ENCODE measurements at regions not wholly inside any gene's neighbourhood (a gene's known extent, or its start where the extent isn't known, plus 50 kb on each side); places are given as distances from the start of the nearest gene placed in this dataset.

GRCh38 chr5:3281366-3281765 lies 314.3 kb upstream of the IRX1 start:
- DNase-seq (ENCODE audit: low read depth in 2 of 2), result no peak

- no peak for DNase-seq (ENCODE audit: low read depth in 2 of 2)
These were observed 317.0 kb upstream of the IRX1 start for GRCh38 chr5:3278643-3279042.

DNA sequence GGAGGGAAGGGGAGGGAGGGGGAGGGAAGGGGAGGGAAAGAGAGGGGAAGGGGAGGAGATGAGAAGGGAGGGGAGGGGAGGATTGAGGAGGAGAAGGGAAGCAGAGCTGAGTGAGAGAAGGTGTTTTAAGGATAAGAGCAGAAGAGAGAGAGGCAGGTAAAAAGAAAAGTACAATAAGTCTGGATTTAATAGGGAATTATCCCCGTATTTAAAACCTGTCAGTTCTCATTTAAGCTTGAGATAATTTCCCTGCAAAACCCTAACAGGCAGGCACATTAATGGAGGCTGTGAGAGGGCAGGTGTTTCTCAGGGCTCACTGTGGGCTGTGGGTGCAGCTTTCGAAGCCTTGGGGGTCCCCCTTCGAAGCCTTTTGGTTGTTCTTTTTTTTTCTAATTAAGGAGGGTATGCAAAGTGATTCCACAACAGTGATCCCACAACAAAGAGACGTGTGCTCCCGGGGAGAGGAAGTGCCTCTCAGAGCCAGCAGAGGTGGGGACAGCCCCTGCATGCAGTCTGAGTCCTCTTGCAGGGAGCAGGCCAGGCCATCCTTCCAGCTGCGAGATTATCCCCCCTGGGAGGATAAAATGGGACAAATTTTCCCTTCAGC lies 317.9 kb upstream of the IRX1 start:
- DNase-seq (ENCODE audit: low read depth in 2 of 2), result no peak

DNA sequence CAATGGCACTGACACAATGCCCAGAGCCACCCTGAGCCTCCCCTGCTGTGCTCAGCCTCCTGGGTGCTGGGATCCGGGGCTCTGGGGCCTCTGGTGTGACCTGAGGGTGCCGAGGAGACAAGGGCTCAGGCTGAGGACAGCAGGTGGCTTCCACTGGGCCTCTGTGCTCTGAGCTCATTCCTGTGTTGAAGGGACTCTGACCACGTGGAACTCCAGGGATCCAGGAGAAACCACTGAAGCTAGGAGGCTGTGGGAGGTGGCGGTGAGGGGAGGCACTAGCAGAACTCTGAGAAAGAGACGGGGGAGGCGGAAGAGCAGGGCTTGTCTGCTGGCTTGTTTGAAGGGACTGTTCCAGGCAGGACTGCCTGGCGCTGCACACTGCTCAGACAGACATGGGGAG lies 318.7 kb upstream of the IRX1 start:
- no peak for DNase-seq (ENCODE audit: low read depth in 2 of 2)

- DNase-seq (ENCODE audit: low read depth in 2 of 2), result no peak
These were observed 326.1 kb upstream of the IRX1 start for GRCh38 chr5:3269395-3270169.

DNA sequence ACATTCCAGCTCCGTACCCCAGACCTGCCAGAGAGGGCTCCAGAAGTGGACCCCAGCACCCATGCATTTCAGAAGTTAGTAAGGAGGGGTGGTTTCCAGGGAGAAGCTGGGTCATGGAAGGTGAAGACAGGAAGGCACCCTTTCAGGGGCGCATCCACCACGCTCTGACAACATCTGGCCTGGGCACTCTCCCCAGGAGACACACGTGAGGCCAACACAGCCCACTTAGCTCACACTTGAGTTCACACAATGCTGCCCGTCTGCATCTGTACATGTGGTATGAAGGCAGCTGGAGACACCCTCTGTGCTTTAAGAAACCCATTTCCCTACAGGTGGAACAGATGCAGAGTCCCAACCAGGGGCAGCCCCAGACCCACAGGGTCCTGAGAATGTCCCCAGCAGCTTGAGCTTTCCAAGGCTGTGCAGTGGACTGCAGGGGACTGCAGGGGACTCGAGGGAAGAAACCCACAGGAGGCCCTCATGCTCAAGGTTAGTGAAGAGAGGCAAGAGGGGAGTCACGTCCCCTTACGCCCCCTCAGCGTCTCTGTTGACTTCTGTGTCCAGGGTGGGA lies 326.8 kb upstream of the IRX1 start:
- no peak for DNase-seq (ENCODE audit: low read depth in 2 of 2)

DNA sequence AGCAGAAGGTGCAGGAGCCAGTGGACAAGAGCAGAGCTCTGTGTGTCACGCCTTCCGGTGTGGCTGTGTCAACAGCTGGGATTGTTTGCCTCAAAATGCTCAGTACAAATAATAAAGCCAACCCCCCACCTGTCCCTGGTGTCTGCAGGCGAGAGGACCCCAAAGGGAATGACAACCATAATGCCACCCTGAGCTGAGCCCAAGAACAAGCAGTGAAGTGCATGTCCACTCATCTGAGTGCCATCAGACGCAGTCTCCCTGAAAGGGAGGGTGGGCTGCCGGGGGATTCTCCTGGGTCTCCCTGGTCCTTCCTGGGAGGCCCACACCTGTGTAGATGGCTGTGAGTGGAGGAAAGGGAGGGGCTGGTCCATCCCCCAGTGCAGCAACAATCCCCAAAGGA lies 328.8 kb upstream of the IRX1 start:
- DNase-seq (ENCODE audit: low read depth in 2 of 2), result no peak

DNA sequence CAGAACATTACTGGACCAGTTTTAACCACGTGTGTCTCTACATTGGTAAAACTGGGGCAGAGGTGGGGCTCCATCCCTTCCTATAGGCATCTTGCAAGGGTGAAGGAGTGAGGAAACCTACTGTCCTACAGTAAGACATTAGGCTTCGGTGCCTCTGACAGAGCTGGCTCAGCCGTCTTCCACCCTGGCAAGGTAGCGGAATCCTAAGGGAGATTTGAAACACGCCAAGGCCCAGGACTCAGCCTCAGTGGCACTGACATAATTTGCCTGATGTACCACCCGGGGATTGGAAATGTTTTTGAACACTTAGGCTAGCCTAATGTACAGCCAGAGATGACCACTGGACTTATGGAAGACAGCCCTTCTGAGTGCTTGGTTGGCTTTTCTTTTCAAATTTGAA lies 329.7 kb upstream of the IRX1 start:
- no peak for DNase-seq (ENCODE audit: low read depth in 2 of 2)

- DNase-seq (ENCODE audit: low read depth in 2 of 2), result no peak
These were observed 330.3 kb upstream of the IRX1 start for GRCh38 chr5:3265131-3265885.

DNA sequence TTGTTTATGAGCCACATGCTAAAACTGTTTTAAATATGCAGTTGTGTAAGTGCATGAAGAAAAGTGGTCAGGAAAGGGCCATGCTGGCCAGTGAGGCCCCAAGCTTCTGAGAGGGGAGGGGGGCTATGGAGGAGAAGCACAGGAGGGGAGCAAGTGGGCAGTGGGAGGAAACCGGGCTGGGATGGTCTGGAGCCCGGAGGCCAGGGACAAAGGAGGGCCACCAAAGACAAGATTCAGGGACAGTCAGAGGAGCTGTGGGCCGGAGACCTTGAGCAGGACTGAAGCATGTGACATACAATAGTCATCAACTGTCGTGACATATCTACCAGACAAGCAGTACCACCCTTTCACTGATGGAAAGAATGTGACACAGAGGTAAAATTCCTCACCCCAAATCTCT lies 333.2 kb upstream of the IRX1 start:
- DNase-seq (ENCODE audit: low read depth in 2 of 2), result no peak

DNA sequence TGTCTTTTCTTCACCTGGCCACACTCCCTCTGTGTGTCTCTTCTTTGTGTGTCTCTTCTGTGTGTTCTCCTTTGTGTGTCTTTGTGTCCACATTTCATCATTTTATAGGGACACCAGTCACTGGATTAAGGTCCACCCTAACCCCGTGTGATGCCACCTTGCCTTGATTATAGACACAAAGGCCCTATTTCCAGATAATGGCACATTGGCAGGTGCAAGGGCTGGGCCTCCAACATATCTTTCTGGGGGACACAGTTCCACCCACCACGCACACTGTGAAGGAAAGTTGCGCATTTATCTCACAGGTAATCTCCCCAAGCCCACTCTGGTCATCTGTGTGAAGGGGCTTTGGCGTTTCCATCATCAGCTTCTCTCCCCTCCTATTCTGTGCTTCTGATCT lies 334.6 kb upstream of the IRX1 start:
- DNase-seq (ENCODE audit: low read depth in 2 of 2), result no peak

GRCh38 chr5:3258050-3258449 lies 337.6 kb upstream of the IRX1 start:
- no peak for DNase-seq (ENCODE audit: low read depth in 2 of 2)

DNA sequence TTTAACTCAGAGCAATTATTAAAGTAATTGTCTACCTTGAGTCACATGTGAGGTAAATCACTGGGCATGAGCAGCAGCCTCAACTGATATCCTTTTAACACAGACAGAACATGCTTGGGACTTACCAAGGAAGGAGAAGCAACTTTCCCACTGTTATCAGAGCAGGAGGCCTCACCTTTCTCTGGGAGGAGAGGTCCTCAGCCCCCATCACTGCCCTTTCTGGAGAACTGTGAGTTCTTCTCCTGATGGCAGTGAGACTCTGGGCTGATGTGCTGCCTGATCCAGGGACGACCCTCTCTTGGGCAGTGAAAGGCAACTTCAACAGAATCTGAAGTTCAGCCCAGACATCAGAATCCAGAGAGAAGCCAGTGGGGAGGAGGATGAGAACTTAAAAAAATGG lies 343.4 kb upstream of the IRX1 start:
- DNase-seq (ENCODE audit: low read depth in 2 of 2), result no peak

- no peak for DNase-seq (ENCODE audit: low read depth in 2 of 2)
These were observed 343.8 kb upstream of the IRX1 start for GRCh38 chr5:3251784-3252183.

DNA sequence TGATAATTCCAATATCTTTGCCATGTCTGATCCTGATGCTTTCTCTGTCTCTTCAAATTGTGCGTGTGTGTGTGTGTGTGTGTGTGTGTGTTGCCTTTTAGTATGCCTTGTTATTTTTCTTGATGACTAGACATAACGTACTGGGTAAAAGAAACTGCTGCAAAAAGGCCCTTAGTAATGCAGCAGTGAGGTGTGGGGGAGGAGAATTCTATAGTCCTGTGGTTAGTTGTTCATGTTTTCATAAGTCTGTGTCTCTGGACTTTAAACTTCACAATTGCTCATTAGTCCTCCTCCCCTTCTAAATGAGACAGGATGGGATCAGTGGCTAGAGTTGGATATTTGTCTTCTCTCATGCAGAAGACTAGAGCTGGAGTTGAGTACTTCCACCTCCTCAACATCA lies 346.2 kb upstream of the IRX1 start:
- DNase-seq (ENCODE audit: low read depth in 2 of 2), result no peak

GRCh38 chr5:3237276-3237868 lies 358.3 kb upstream of the IRX1 start:
- DNase-seq (ENCODE audit: low read depth in 2 of 2), result no peak

DNA sequence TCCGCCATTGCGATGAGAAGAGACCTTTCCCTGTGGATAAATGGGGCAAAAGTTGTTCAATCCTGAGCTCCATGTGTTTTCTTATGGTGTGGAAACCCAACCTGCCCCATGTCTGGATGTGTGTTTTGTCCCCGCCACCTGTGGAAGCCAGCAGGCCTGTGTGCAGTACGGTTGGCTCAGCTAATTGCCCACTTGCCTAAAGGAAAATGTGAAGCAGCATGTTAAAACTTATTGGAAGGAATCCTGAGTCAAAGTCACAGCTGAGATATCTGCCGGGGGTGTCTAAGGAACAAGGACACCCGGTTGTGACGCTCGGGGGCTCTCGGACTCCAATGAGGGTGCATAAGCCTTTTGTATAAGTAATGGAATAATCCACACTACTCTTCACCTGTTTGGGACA lies 361.1 kb upstream of the IRX1 start:
- no peak for DNase-seq (ENCODE audit: low read depth in 2 of 2)

GRCh38 chr5:3230941-3231340 lies 364.7 kb upstream of the IRX1 start:
- DNase-seq (ENCODE audit: low read depth in 2 of 2), result no peak

GRCh38 chr5:3230254-3230653 lies 365.4 kb upstream of the IRX1 start:
- no peak for DNase-seq (ENCODE audit: low read depth in 2 of 2)

GRCh38 chr5:3226196-3226920 lies 369.3 kb upstream of the IRX1 start:
- DNase-seq (ENCODE audit: low read depth in 2 of 2), result no peak

DNA sequence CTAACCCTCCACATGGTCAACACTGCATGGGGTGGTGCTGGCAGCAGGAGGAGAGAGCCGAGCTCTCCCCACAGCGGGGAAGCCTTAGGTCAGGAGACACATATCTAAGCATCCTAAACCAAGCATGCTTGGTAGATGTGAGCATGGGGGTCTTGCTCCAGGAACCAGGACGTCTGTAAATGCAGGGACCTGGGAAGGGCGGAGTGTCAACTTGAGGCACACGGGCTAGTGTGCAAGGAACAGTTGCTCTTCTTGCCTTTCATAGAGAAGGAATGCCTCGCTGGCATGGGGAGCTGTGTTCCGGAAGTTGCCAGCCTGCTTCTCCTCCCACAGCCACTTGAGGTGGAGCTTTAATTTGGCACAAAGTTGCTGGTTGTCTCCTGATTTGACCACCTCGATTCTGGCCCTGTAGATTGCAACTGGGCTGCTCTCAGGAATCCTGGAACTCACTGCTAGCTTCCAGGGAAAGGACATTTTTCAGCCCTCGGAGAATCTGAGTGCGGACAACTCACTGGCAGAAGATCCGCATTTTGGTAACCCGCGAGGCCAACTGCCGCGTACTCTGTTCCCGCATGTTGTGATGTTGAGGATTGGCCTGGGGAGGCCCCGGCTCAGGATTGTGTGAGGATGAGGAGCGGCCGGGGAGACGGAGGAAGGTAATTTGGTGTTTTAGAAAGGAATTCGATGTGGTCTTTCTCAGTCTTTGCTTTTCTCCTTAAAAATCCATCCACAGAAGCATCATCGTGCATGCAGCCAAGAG lies 370.3 kb upstream of the IRX1 start:
- no peak for DNase-seq (ENCODE audit: low read depth in 2 of 2)
